ENCODE measurements at regions not wholly inside any gene's neighbourhood (a gene's known extent, or its start where the extent isn't known, plus 50 kb on each side); places are given as distances from the start of the nearest gene placed in this dataset.

- in situ Hi-C loops (cut with HindIII; ENCODE audit: low sequenced_read_pairs), result loop anchor here (5.0 to 10.0 kb wide), 2 partner anchors 70 to 77 kb away; no protein-coding TSS in a partner anchor
Measured at GRCh38 chr1:8094481-8095241, 68.6 kb upstream of the ERRFI1 start.

GRCh38 chr1:8093221-8093980, 67.3 kb upstream of the ERRFI1 start:
- in situ Hi-C loops (cut with HindIII; ENCODE audit: low sequenced_read_pairs), result loop anchor here (10.0 kb wide), 1 partner anchor 71 kb away; no protein-coding TSS in a partner anchor

- in situ Hi-C loops (cut with HindIII; ENCODE audit: low sequenced_read_pairs), result loop anchor here (10.0 kb wide), 1 partner anchor 72 kb away; no protein-coding TSS in a partner anchor
Measured at GRCh38 chr1:8092657-8093056, 66.5 kb upstream of the ERRFI1 start.

GRCh38 chr1:8091691-8092090, 65.6 kb upstream of the ERRFI1 start:
- in situ Hi-C loops (cut with HindIII; ENCODE audit: low sequenced_read_pairs), result loop anchor here (10.0 kb wide), 1 partner anchor 73 kb away; no protein-coding TSS in a partner anchor

GRCh38 chr1:8090241-8090702, 64.2 kb upstream of the ERRFI1 start:
- in situ Hi-C loops (cut with HindIII; ENCODE audit: low sequenced_read_pairs), result loop anchor here (10.0 kb wide), 1 partner anchor 75 kb away; no protein-coding TSS in a partner anchor

- in situ Hi-C loops (cut with HindIII; ENCODE audit: low sequenced_read_pairs), result loop anchor here (10.0 kb wide), 1 partner anchor 75 kb away; no protein-coding TSS in a partner anchor
Measured at GRCh38 chr1:8089535-8090228, 63.6 kb upstream of the ERRFI1 start.

- in situ Hi-C loops (cut with HindIII; ENCODE audit: low sequenced_read_pairs), result no loop called here
Measured at GRCh38 chr1:8086055-8086454, 59.9 kb upstream of the ERRFI1 start.

- in situ Hi-C loops (cut with HindIII; ENCODE audit: low sequenced_read_pairs), result no loop called here
Measured at GRCh38 chr1:8084913-8085312, 58.8 kb upstream of the ERRFI1 start.

GRCh38 chr1:8083739-8084484, 57.8 kb upstream of the ERRFI1 start:
- in situ Hi-C loops (cut with HindIII; ENCODE audit: low sequenced_read_pairs), result no loop called here

GRCh38 chr1:8082945-8083344, 56.8 kb upstream of the ERRFI1 start:
- in situ Hi-C loops (cut with HindIII; ENCODE audit: low sequenced_read_pairs), result no loop called here

- in situ Hi-C loops (cut with HindIII; ENCODE audit: low sequenced_read_pairs), result no loop called here
Measured at GRCh38 chr1:8078176-8078671, 52.1 kb upstream of the ERRFI1 start.

- in situ Hi-C loops (cut with HindIII; ENCODE audit: low sequenced_read_pairs), result no loop called here
Measured at GRCh38 chr1:8077602-8078001, 51.5 kb upstream of the ERRFI1 start.

- in situ Hi-C loops (cut with HindIII; ENCODE audit: low sequenced_read_pairs), result no loop called here
Measured at GRCh38 chr1:8077120-8077573, 51.0 kb upstream of the ERRFI1 start.

- in situ Hi-C loops (cut with HindIII; ENCODE audit: low sequenced_read_pairs), result no loop called here
Measured at GRCh38 chr1:8076176-8076575, 50.1 kb upstream of the ERRFI1 start.
